GM19023 (cell line): ENCODE measurements at regions not wholly inside any gene's neighbourhood (a gene's known extent, or its start where the extent isn't known, plus 50 kb on each side); places are given as distances from the start of the nearest gene placed in this dataset.

Experiments
- ATAC-seq: cut with Tn5 transposase; IDR thresholded peaks from one replicate; pipeline ENCODE4 v1.9.1; 2021; ENCODE audit warnings: mild to moderate bottlenecking, moderate library complexity; ENCODE audit not compliant: unreplicated experiment

- no peak for ATAC-seq
Observed at GRCh38 chr2:162972383-162972782, 133.8 kb upstream of the KCNH7 start.

- no peak for ATAC-seq
Observed at GRCh38 chr2:162968306-162968705, 129.7 kb upstream of the KCNH7 start.

- no peak for ATAC-seq
Observed at GRCh38 chr2:162967811-162968210, 129.2 kb upstream of the KCNH7 start.

- ATAC-seq: no peak
Observed at GRCh38 chr2:162967147-162967546, 128.6 kb upstream of the KCNH7 start.

GRCh38 chr2:162965191-162965590 lies 126.6 kb upstream of the KCNH7 start:
- no peak for ATAC-seq

GRCh38 chr2:162964513-162964912 lies 125.9 kb upstream of the KCNH7 start:
- ATAC-seq: no peak

- no peak for ATAC-seq
Observed at GRCh38 chr2:162963156-162963555, 124.6 kb upstream of the KCNH7 start.

GRCh38 chr2:162945785-162946184 lies 107.2 kb upstream of the KCNH7 start:
- ATAC-seq: no peak

- no peak for ATAC-seq
Observed at GRCh38 chr2:162938387-162938786, 99.8 kb upstream of the KCNH7 start.

- ATAC-seq: no peak
Observed at GRCh38 chr2:162934191-162934590, 95.6 kb upstream of the KCNH7 start.

- ATAC-seq: no peak
Observed at GRCh38 chr2:162932416-162932815, 93.8 kb upstream of the KCNH7 start.

- no peak for ATAC-seq
Observed at GRCh38 chr2:162929571-162929970, 91.0 kb upstream of the KCNH7 start.

- no peak for ATAC-seq
Observed at GRCh38 chr2:162928356-162928755, 89.8 kb upstream of the KCNH7 start.

GRCh38 chr2:162926907-162927306 lies 88.3 kb upstream of the KCNH7 start:
- no peak for ATAC-seq

- no peak for ATAC-seq
Observed at GRCh38 chr2:162926501-162926900, 87.9 kb upstream of the KCNH7 start.

GRCh38 chr2:162925595-162925994 lies 87.0 kb upstream of the KCNH7 start:
- ATAC-seq: no peak

GRCh38 chr2:162919111-162919510 lies 80.5 kb upstream of the KCNH7 start:
- no peak for ATAC-seq

GRCh38 chr2:162917626-162918025 lies 79.1 kb upstream of the KCNH7 start:
- ATAC-seq: no peak

GRCh38 chr2:162916286-162916801 lies 77.8 kb upstream of the KCNH7 start:
- ATAC-seq: no peak

- no peak for ATAC-seq
Observed at GRCh38 chr2:162915858-162916257, 77.3 kb upstream of the KCNH7 start.

- ATAC-seq: no peak
Observed at GRCh38 chr2:162914161-162914560, 75.6 kb upstream of the KCNH7 start.

GRCh38 chr2:162912787-162913186 lies 74.2 kb upstream of the KCNH7 start:
- ATAC-seq: no peak

GRCh38 chr2:162908567-162908966 lies 70.0 kb upstream of the KCNH7 start:
- ATAC-seq: no peak
